Fibroblast of mammary gland (primary cell): ENCODE measurements at regions not wholly inside any gene's neighbourhood (a gene's known extent, or its start where the extent isn't known, plus 50 kb on each side); places are given as distances from the start of the nearest gene placed in this dataset.

ENCODE experiments used
- DNase-seq: peaks from one replicate; pipeline ENCODE4 v3.0.0-alpha.2; 2010; ENCODE audit warnings: low read depth
- H3K4me3 ChIP-seq: 2 replicates; pipeline ENCODE4 v1.5.1; 2011; ENCODE audit warnings: low read depth, mild to moderate bottlenecking, low read length, moderate library complexity; ENCODE audit not compliant: control insufficient read depth
- TF ChIP-seq, protein P1 (sequence below): conservative IDR thresholded peaks from 2 replicates; pipeline ENCODE4 v1.5.1; 2011; ENCODE audit warnings: low read depth, low read length, inconsistent platforms; ENCODE audit not compliant: control insufficient read depth, insufficient read depth

DNA sequence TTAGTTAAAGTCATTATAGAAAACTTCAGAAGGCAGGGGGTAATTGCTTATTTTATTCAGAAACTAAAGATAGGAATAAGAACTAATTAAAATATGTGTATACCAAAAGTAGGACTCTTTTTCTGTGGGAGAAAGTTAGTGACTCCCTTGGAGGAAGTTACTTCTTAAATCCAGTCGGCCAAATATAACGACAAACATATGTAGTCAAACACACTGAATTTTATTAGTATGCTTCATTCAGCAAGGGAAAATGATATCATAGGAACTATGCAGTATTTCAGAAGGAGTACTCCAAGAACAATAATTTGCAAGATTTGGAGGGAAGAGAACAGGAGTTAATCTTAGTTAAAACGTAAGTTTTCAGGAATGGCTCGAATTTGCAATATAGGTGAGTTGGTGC, 432.6 kb downstream of the CYLC2 start:
- TF ChIP-seq, protein P1, sequence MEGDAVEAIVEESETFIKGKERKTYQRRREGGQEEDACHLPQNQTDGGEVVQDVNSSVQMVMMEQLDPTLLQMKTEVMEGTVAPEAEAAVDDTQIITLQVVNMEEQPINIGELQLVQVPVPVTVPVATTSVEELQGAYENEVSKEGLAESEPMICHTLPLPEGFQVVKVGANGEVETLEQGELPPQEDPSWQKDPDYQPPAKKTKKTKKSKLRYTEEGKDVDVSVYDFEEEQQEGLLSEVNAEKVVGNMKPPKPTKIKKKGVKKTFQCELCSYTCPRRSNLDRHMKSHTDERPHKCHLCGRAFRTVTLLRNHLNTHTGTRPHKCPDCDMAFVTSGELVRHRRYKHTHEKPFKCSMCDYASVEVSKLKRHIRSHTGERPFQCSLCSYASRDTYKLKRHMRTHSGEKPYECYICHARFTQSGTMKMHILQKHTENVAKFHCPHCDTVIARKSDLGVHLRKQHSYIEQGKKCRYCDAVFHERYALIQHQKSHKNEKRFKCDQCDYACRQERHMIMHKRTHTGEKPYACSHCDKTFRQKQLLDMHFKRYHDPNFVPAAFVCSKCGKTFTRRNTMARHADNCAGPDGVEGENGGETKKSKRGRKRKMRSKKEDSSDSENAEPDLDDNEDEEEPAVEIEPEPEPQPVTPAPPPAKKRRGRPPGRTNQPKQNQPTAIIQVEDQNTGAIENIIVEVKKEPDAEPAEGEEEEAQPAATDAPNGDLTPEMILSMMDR, result no peak
- DNase-seq, result peak; percentile 5
- no peak overlapping the region for H3K4me3 ChIP-seq

DNA sequence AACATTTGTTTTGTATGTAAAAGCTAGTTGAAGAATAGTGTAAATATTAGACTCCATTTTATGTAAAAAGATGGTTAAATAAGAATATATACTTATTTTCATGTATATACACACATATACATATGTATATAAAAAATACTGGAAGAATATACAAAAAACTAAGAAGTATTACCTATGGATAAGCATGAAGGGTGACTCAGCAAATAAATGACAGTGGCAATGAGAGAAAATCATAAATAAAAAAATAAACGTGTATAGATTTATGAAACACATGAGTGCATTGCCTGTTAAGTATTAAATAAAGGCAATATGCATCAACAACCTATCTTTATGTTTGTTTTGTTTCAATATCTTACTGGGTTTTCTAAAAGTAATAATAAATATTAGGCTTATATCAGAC, 435.3 kb downstream of the CYLC2 start:
- no peak overlapping the region for H3K4me3 ChIP-seq
- TF ChIP-seq, protein P1, result no peak
- no peak for DNase-seq

DNA sequence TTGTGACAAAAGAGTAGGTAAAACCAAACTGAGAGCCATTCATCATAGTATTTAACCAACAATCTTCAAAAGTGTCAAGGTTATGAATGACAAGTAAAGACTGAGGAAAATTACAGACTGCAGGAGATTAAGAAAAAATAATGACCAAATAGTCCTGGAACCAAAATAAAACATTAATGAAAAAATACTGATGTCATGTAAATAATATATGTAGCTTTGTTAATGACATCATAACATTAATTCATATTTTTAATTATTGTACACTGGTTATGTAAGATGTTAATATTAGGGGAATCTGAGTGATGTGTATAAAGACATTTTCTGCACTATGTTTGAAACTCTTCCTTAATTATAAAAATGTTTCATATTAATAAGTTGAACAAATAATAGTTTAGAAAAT, 436.7 kb downstream of the CYLC2 start:
- no peak for DNase-seq
- no peak overlapping the region for H3K4me3 ChIP-seq
- TF ChIP-seq, protein P1, result no peak

DNA sequence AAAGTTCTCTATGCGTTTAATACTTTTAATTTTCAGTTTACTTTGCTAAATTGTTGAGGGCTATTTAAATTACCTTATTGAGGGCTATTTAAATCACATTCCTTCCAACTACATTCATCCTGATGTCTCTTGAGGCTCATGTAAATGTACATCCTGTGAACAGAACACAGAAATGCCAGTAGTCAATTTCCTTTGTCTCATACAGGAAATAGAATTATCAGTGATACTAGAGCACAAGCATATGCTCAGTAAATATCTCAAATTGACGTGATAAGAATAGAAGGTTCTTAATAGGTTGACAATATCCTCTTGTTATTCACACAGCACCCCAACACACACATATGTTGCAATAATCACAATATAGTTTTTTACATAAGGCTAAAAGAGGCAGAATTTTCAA, 449.0 kb downstream of the CYLC2 start:
- peak; percentile 0 for DNase-seq
- H3K4me3 ChIP-seq, result no peak overlapping the region
- TF ChIP-seq, protein P1, result no peak

DNA sequence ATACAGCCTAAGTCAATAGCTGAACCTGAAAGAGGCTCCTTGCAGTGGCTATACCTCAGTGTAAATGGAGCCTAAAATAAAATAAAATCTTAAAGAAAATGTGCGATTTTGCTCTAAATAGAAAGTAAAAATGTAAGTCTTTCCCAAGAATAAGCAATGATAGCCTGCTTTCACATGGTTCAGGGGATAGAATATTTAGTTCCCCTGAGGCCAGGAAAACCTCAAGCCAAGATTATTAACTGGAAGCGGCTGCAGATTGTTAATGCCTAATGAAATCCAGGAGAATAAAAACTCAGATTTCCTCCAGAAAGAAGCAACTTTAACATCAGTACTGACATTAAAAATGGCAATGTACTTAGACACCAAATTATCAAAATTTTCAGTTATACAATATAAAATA, 463.7 kb downstream of the CYLC2 start:
- DNase-seq, result no peak
- no peak overlapping the region for H3K4me3 ChIP-seq
- TF ChIP-seq, protein P1, result no peak

DNA sequence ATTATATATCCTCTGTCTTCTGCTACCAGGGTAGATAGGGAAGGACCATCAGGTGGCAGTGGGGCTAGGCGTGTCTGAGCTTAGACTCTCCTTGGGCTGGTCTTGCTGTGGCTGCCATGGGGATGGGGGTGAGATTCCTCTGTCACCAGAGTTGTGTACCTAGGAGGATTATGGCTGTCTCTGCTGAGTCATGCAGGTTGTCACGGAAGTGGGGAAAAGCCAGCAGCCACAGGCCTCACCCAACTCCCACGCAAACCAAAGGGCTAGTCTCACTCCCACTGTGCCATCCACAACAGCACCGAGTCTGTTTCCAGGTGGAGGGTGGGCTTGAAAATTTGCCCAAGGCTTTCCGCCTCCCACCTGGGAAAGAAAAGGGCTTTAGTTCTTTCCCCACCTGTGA, 476.1 kb downstream of the CYLC2 start:
- no peak overlapping the region for H3K4me3 ChIP-seq
- no peak for DNase-seq
- TF ChIP-seq, protein P1, result no peak

DNA sequence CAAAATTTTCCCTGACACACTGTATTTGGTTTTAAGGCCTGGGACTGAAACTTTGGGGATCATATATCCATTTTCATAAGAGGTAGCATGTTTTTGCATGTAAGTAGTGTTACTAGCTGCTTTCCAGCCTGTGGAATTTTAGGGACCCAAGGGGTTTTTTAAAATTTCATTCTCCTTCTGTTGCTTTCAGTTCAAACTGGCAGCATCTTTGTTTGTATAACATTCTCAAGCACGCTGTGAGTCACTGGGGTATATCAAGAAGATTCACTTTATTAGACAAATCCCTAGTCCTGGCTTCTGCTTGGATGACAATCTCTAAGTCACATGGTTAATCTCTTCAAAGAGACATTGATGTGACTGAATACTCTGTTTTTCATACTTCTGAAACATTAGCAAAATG, 479.0 kb downstream of the CYLC2 start:
- DNase-seq, result peak; percentile 1
- no peak overlapping the region for H3K4me3 ChIP-seq
- TF ChIP-seq, protein P1, result no peak
